C4-2B (cell line): ENCODE measurements at regions not wholly inside any gene's neighbourhood (a gene's known extent, or its start where the extent isn't known, plus 50 kb on each side); places are given as distances from the start of the nearest gene placed in this dataset.

ENCODE experiments used
- H3K27ac ChIP-seq: fragments of 450-650 bp; 2 replicates; pipeline ENCODE4 v1.5.1; 2017
- ZFX ChIP-seq: fragments of 450-650 bp; IDR thresholded peaks from 2 replicates; pipeline ENCODE4 v1.6.1; 2017
- TF ChIP-seq, protein P1 (sequence below): fragments of 450-650 bp; conservative IDR thresholded peaks from 2 replicates; pipeline ENCODE4 v1.5.1; 2017; ENCODE audit warnings: mild to moderate bottlenecking

DNA sequence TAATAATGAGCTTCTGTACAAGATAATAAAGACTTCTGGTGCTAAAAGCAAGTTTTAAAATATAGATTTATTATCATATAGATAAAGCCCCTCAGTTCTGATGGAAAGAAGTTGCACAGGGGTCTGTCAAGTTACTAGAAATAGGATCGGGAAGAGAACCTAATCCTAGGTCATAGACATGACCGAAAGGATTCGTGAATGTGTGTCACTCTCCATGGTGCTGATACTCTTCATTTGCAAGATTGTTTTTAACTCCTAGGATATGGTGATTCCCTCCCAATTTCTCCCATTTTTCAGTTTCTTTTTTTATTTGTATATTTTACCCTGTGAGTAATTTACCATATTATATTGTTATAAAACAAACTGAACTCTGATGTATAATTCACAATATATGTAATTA, 58.9 kb upstream of the CTNNA2 start:
- TF ChIP-seq, protein P1, sequence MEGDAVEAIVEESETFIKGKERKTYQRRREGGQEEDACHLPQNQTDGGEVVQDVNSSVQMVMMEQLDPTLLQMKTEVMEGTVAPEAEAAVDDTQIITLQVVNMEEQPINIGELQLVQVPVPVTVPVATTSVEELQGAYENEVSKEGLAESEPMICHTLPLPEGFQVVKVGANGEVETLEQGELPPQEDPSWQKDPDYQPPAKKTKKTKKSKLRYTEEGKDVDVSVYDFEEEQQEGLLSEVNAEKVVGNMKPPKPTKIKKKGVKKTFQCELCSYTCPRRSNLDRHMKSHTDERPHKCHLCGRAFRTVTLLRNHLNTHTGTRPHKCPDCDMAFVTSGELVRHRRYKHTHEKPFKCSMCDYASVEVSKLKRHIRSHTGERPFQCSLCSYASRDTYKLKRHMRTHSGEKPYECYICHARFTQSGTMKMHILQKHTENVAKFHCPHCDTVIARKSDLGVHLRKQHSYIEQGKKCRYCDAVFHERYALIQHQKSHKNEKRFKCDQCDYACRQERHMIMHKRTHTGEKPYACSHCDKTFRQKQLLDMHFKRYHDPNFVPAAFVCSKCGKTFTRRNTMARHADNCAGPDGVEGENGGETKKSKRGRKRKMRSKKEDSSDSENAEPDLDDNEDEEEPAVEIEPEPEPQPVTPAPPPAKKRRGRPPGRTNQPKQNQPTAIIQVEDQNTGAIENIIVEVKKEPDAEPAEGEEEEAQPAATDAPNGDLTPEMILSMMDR: no peak
- TF ChIP-seq ZFX: no peak
- H3K27ac ChIP-seq: no peak overlapping the region

DNA sequence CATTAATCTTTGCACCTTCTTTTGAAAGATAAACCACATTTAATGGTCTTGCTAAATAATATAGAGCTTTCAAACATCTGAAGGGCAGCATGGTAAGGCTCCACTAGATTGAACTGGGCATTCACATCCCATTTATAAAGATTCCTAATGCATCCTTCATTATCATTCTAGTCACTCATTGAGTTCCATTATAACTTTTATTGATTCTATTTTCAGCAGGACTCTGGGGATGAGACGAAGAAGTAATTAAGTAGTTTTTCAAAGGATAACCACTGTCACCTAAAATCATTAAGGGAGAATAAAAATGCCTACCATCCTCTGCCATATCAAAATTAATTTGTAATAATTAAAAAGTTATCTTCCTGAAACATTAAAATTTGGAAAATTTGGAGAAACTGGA, 60.2 kb upstream of the CTNNA2 start:
- no peak overlapping the region for H3K27ac ChIP-seq
- TF ChIP-seq ZFX: no peak
- TF ChIP-seq, protein P1: no peak

DNA sequence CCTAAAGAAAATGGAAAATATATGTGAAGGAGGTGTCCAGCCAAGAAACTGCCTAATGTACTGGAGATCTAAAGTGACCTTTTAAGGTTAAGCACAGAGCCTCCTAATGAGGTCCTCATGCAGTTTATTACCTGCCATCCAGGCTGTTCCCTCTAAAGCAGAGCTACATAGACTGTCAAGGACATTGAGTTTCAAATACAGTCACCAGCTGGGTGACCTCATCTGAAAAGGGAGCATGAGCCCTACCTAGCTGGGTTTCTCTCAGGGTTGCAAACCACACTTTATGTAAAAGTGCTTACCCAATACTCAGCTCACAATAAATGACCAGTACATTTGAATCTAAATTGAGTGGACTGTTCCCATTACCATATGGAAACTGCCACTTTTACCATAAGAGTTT, 65.4 kb upstream of the CTNNA2 start:
- no peak overlapping the region for H3K27ac ChIP-seq
- TF ChIP-seq ZFX: no peak
- TF ChIP-seq, protein P1: no peak

DNA sequence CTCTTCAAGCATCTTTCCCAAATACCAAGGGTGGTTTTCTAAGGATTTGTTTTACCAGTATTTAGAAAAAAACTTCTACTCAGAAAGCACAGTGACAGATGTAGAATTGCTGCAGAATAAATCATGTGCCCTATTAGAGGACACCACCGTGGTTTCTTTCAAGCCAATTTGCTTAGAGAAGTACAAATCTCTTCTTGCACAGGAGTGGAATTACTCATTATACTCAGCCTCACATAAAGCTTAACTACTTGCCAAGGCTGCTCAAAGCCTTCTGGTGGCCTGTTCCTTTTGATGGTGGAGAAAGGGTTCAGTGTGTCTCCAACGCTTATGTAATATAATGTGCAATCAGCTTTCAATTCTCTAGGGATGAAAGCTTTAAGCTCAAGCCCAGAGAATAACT, 66.5 kb upstream of the CTNNA2 start:
- TF ChIP-seq, protein P1: no peak
- TF ChIP-seq ZFX: no peak
- no peak overlapping the region for H3K27ac ChIP-seq

DNA sequence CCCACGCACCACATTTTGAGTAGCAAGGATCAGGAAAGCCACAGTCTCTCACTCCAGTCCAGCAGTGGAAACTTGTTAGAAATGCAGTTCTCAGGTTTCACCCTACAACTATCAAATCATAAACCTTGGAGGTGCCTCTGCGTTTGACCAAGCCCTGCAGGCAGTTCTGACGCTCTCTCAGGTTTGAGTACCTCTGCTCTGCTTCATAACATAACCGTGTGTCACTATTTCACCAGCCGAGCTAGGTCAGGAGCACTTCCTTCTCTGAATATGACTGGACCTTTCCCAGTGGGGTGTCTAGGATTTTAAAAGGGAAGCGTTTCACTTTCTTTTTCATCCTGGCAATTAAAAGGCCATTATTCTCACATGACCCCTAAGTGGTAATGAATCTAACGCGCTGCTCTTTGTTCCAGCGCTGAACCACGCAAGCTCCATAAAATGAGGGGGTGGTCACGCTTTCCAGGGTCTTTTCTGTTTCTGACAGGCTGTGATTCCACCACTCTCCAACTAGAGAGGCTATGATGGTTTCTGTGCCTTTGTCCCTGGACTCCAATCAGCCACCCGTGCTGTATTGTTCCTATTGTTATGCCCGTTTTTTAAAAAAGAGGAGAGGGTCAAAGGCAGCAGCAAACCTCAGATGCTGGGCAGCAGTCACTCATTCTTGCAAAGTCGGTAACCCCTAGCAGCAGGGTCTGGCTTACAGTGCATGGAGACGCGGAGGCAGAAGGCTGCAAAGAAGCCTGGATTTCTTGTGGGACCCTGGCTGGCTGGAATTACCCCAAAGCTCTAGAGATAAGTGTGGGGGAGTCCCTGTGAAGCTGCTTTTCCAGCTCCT, 75.2 kb upstream of the CTNNA2 start:
- H3K27ac ChIP-seq: no peak overlapping the region
- TF ChIP-seq, protein P1: no peak
- TF ChIP-seq ZFX: no peak

DNA sequence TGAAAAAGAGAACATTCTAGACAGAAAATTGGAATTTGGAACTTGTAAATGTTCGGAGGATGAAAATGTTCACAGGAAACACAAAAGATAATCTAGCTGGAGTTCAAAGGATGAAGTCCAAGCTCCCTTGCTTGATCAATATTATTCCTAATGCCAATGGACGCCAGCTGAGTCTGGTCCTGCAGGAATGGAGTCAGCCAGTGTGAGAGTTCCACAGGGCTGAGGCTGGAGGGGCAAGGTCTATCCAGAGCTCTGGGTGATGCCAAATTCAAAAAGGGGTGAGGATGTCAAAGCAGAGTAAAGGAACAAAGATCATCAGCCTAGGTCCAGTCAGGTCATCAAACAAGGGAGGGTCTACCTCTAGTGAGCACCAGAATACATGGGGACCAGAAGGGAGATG, 78.5 kb upstream of the CTNNA2 start:
- TF ChIP-seq ZFX: no peak
- TF ChIP-seq, protein P1: no peak

DNA sequence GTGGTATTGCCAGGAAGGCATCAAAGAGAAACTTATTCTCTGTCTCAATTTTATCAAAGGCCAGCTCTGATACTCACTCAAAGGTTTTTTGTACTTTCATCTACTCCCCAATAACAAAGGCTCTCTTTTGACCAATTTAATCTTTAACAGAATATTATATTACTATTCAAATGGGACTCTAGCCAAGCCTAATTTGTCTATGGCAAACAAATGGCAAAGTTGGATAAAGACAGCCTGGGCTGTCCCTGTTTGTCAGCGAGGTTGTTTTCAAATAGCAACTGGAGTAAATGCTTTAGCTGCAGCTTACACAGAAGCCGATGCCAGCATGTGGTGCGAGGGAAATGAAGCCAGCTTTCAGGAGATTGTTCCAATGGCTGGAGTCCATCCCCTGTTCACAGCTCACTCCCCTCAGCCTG, 80.1 kb upstream of the CTNNA2 start:
- TF ChIP-seq, protein P1: no peak
- no peak for TF ChIP-seq ZFX
- H3K27ac ChIP-seq: no peak overlapping the region

More for the DNA sequence above, 78.5 kb upstream of the CTNNA2 start:
- H3K27ac ChIP-seq: no peak overlapping the region
